K562 (cell line): ENCODE measurements at regions not wholly inside any gene's neighbourhood (a gene's known extent, or its start where the extent isn't known, plus 50 kb on each side); places are given as distances from the start of the nearest gene placed in this dataset.
A peak's percentile ranks its signal among the peaks of the same experiment; 100 is the strongest.

Source experiments
- ATAC-seq: fragments of 200-7000 bp; cut with Tn5 transposase; 3 replicates; pipeline ENCODE4 v1.9.1; 2020; ENCODE audit warnings: moderate library complexity
- BruUV-seq: library from RNA; stranded (reverse); fragments of 400-500 nt; replicated peaks from 2 replicates; lab custom pipeline; 2021; lab: Mats Ljungman, UMichigan
- CTCF ChIA-PET: fragments of 300-600 bp; formaldehyde crosslinking; extraction: SDS; loops from one replicate; lab custom pipeline; 2021; ENCODE audit warnings: low intra/inter-chr PET ratio; lab: Yijun Ruan, JAX
- POLR2A ChIA-PET: fragments of 300-600, 350-650 bp; sonication (Branson Sonifier 250); formaldehyde crosslinking; extraction: SDS; loops from one replicate; lab custom pipeline; 2021; ENCODE audit warnings: antibody characterized with exemption, inconsistent platforms; lab: Yijun Ruan, JAX
- DNase-seq, 4 experiments: peaks; one replicate each; pipeline versions ENCODE4 v3.0.0 to v3.0.0-alpha.2; 2011 to 2018; ENCODE audit warnings: low spot score in 3 of 4, mixed read lengths in 3 of 4; ENCODE audit errors: extremely low read depth in 1 of 4
- FAIRE-seq: peaks from 2 replicates; lab custom pipeline; 2011; peaks lifted over from hg19 to GRCh38; lab: Jason Lieb, UNC
- H2AFZ ChIP-seq: 2 replicates; pipeline ENCODE4 v1.6.0; 2011; ENCODE audit warnings: low read depth, low read length, control low read depth, inconsistent platforms
- H3K27ac ChIP-seq: fragments of 200-600 bp; 3 replicates; pipeline ENCODE4 v1.8.0; 2011; ENCODE audit warnings: low read depth, mild to moderate bottlenecking, control low read depth, inconsistent platforms, low read length, moderate library complexity, mixed read lengths; ENCODE audit errors: extremely low read depth
- H3K27me3 ChIP-seq, 2 experiments: fragments of 300-600 bp in 1 of 2; 2 replicates in 1 of 2; 3 replicates in 1 of 2; pipeline versions ENCODE4 v1.6.0 to v1.8.0; 2011; ENCODE audit warnings: inconsistent platforms in 2 of 2, low read length in 2 of 2, mild to moderate bottlenecking in 1 of 2, mixed read lengths in 1 of 2, moderate library complexity in 1 of 2; ENCODE audit not compliant: control insufficient read depth in 2 of 2, insufficient read depth in 2 of 2
- H3K36me3 ChIP-seq: fragments of 300-600 bp; 3 replicates; pipeline ENCODE4 v1.8.0; 2011; ENCODE audit warnings: mild to moderate bottlenecking, low read length, inconsistent platforms; ENCODE audit not compliant: control insufficient read depth, insufficient read depth
- H3K4me1 ChIP-seq, 2 experiments: fragments of 200-600 bp in 1 of 2; replicated peaks in 1 of 2; 2 replicates in 1 of 2; 3 replicates in 1 of 2; pipeline versions ENCODE4 v1.5.1 to v1.8.0; 2011; ENCODE audit warnings: inconsistent platforms in 2 of 2, low read length in 2 of 2, mild to moderate bottlenecking in 1 of 2, mixed read lengths in 1 of 2, moderate library complexity in 1 of 2; ENCODE audit not compliant: control insufficient read depth in 2 of 2, insufficient read depth in 2 of 2
- H3K4me2 ChIP-seq: 2 replicates; pipeline ENCODE4 v1.6.1; 2011; ENCODE audit warnings: low read length, control low read depth, inconsistent platforms, mixed read lengths; ENCODE audit not compliant: insufficient read depth
- H3K4me3 ChIP-seq: fragments of 200-600 bp; sonication (generic), shearing (Covaris generic); 2 replicates; pipeline ENCODE4 v1.5.1; 2016; ENCODE audit warnings: control low read depth, inconsistent platforms
- H3K79me2 ChIP-seq: fragments of 200-600 bp; 3 replicates; pipeline ENCODE4 v1.8.0; 2011; ENCODE audit warnings: low read length, inconsistent platforms; ENCODE audit not compliant: control insufficient read depth, insufficient read depth
- H3K9ac ChIP-seq, 2 experiments: 2 replicates each; pipeline versions ENCODE4 v1.6.0 to v1.6.1; 2011; ENCODE audit warnings: low read depth in 2 of 2, low read length in 2 of 2, control low read depth in 1 of 2, inconsistent platforms in 1 of 2, mild to moderate bottlenecking in 1 of 2, mixed read lengths in 1 of 2; ENCODE audit not compliant: insufficient read depth in 1 of 2
- H3K9me1 ChIP-seq: one replicate; pipeline ENCODE4 v1.6.0; 2011; ENCODE audit warnings: inconsistent platforms, mild to moderate bottlenecking, low read length, moderate library complexity; ENCODE audit not compliant: control insufficient read depth, insufficient read depth
- H3K9me3 ChIP-seq: replicated peaks from 2 replicates; pipeline ENCODE4 v1.5.1; 2011; ENCODE audit warnings: low read depth, low read length, inconsistent platforms; ENCODE audit not compliant: control insufficient read depth, insufficient read depth
- H4K20me1 ChIP-seq: replicated peaks from 2 replicates; pipeline ENCODE4 v1.6.1; 2011; ENCODE audit warnings: low read length, inconsistent platforms, mixed read lengths; ENCODE audit not compliant: control insufficient read depth, insufficient read depth
- CXXC5 ChIP-seq: fragments of 250-450 bp; sonication (Bioruptor Pico); IDR thresholded peaks from 2 replicates; pipeline ENCODE4 v1.8.0; 2022; ENCODE audit warnings: inconsistent platforms, mild to moderate bottlenecking, moderate library complexity
- DMBX1 ChIP-seq: fragments of 250-450 bp; sonication (Bioruptor Pico); IDR thresholded peaks from 2 replicates; pipeline ENCODE4 v1.8.0; 2022; ENCODE audit warnings: inconsistent platforms, mild to moderate bottlenecking, moderate library complexity, borderline replicate concordance
- EP400 ChIP-seq: fragments of 450-650 bp; IDR thresholded peaks from 2 replicates; pipeline ENCODE4 v1.6.1; 2017; ENCODE audit warnings: antibody characterized with exemption, mild to moderate bottlenecking, moderate library complexity
- MED1 ChIP-seq: sonication (generic); formaldehyde crosslinking; IDR thresholded peaks from 2 replicates; pipeline ENCODE4 v1.8.1; 2023; ENCODE audit warnings: missing genetic modification reagents, borderline replicate concordance
- NR1H2 ChIP-seq: sonication (generic); formaldehyde crosslinking; IDR thresholded peaks from 2 replicates; pipeline ENCODE4 v1.4.0; 2020; ENCODE audit warnings: mild to moderate bottlenecking, missing genetic modification reagents
- RBM15 ChIP-seq: fragments of 200-400 bp; formaldehyde crosslinking; IDR thresholded peaks from 2 replicates; pipeline ENCODE4 v1.6.1; 2018; ENCODE audit warnings: mild to moderate bottlenecking, low read length, moderate library complexity; ENCODE audit not compliant: insufficient read depth
- TCF7L2 ChIP-seq: fragments of 150-350 bp; IDR thresholded peaks from 2 replicates; pipeline ENCODE4 v1.6.1; 2016; ENCODE audit warnings: low read depth, mild to moderate bottlenecking, low read length, moderate library complexity
- ZNF318 ChIP-seq, 2 experiments: fragments of 450-650 bp; IDR thresholded peaks; 2 replicates each; pipeline ENCODE4 v1.6.1; 2016; ENCODE audit warnings: mild to moderate bottlenecking in 2 of 2, borderline replicate concordance in 1 of 2, low read depth in 1 of 2, moderate library complexity in 1 of 2
- WGBS: fragments of 100-300 bp; shearing (Covaris generic); methylation state at CpG from one replicate; pipeline ENCODE4 v1.1.6; 2016; ENCODE audit warnings: low coverage, mixed read lengths; ENCODE audit not compliant: insufficient coverage; ENCODE audit errors: missing lambda C conversion rate; 5-methylcytosine and 5-hydroxymethylcytosine counted together
- in situ Hi-C: fragments of 300-500 bp; cut with MboI; formaldehyde crosslinking; loops from 4 replicates; pipeline ENCODE4 v1.15.0; 2018; ENCODE audit warnings: inconsistent platforms, mixed read lengths
- intact Hi-C: fragments of 100-400 bp; cut with micrococcal nuclease; formaldehyde crosslinking; loops from 2 replicates; pipeline ENCODE4 v1.14.2; 2022

DNA sequence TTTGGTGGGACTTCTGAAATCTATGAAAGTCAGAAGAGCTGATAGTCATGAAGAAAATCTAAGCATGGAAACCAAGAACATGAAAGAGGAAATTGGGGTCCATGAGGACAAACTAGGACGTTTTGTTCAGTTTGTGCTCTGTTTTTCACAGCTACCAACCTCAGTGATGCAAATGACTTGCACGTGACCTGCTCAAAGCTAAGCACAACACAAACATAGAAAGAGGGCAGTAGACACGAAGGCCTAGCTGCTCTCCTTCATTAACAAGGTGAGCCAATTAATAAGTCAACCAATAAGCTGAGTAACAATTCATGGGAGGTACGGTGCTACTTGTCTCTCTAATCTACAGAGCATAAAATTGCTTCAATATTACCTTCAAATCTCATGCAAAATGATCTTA, 684.1 kb downstream of the TRAM1L1 start:
- no peak for ATAC-seq
- DNase-seq = no peak
- CTCF ChIA-PET = no interaction called here
- Histone ChIP-seq H3K4me2 (no peak overlapping the region), H3K4me1 (no peaks in the 10 kb centered on the region), H3K4me3 (no peak overlapping the region), H3K36me3 (no peaks in the 10 kb centered on the region), H3K9me3 (no peaks in the 10 kb centered on the region), H2AFZ (no peak overlapping the region), H3K27me3 (no peaks in the 10 kb centered on the region), H3K79me2 (no peaks in the 10 kb centered on the region), H4K20me1 (no peaks in the 10 kb centered on the region), H3K27ac (no peak overlapping the region), H3K9ac (no peak overlapping the region), H3K9me1 (no peaks in the 10 kb centered on the region)
- FAIRE-seq = no peak
- WGBS = 0% methylated on average over 4 of the region's 4 CpGs
- TF ChIP-seq CXXC5 (CRISPR knock-in tag) (peak; percentile 35), RBM15 (no peak), DMBX1 (peak; percentile 71; the same call in 1 of the 2 replicates)
- BruUV-seq = no TSS peak
- intact Hi-C loops (no loop called here), in situ Hi-C loops (no loop called here)
- POLR2A ChIA-PET = no interaction called here

DNA sequence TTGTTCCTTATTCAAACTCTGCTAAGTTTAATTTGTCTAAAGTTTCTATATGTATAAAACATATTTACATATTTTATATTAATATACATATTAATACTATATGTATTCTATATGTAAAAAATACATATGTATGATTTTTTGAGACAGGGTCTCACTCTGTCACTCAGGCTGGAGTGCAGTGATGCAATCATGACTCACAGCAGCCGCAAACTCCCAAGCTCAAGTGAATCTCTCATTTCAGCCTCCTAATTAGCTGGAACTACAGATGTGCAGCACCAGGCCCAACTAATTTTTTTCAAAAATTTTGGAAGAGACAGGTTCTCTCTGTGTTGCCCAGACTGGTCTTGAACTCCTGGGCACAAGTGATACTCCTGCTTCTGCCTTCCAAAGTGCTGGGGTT, 684.9 kb downstream of the TRAM1L1 start:
- 0% methylated on average over 1 of the region's 1 CpG for WGBS
- no peaks in the 10 kb centered on the region for H3K9me3 ChIP-seq
- H3K36me3 ChIP-seq = no peaks in the 10 kb centered on the region
- H3K79me2 ChIP-seq = no peaks in the 10 kb centered on the region
- FAIRE-seq (no peak), ATAC-seq (no peak), DNase-seq (peak in 1 of 4 experiments; percentile 47)
- ChIA-PET CTCF (no interaction called here), POLR2A (no interaction called here)
- no peaks in the 10 kb centered on the region for H3K9me1 ChIP-seq
- intact Hi-C loops (no loop called here), in situ Hi-C loops (no loop called here)
- no peaks in the 10 kb centered on the region for H4K20me1 ChIP-seq
- H3K9ac ChIP-seq = no peak overlapping the region
- H3K27me3 ChIP-seq = no peaks in the 10 kb centered on the region
- no peak overlapping the region for H2AFZ ChIP-seq
- no peak overlapping the region for H3K27ac ChIP-seq
- H3K4me2 ChIP-seq = no peak overlapping the region
- no peak overlapping the region for H3K4me3 ChIP-seq
- H3K4me1 ChIP-seq = no peaks in the 10 kb centered on the region
- no TSS peak for BruUV-seq
- TF ChIP-seq NR1H2 (no peak), MED1 (no peak), EP400 (no peak), TCF7L2 (no peak), ZNF318 (IDR thresholded peaks at IDR 0.05; ENCODE audit: borderline replicate concordance in 1 of 2, low read depth in 1 of 2) (no peak)
